OCI-LY1 (cell line): ENCODE measurements at regions not wholly inside any gene's neighbourhood (a gene's known extent, or its start where the extent isn't known, plus 50 kb on each side); places are given as distances from the start of the nearest gene placed in this dataset.

Experiments
- H2AFZ ChIP-seq: fragments of 200-600 bp; sonication (generic), shearing (Covaris generic); 2 replicates; pipeline ENCODE4 v1.6.0; 2014; ENCODE audit warnings: antibody characterized with exemption, mild to moderate bottlenecking, low read length
- H3F3A ChIP-seq: fragments of 200-600 bp; sonication (generic), shearing (Covaris generic); 2 replicates; pipeline ENCODE4 v1.6.0; 2014; ENCODE audit warnings: mild to moderate bottlenecking, antibody characterized with exemption, low read length, moderate library complexity; ENCODE audit not compliant: insufficient read depth
- H3K27ac ChIP-seq: fragments of 200-600 bp; sonication (generic); 2 replicates; pipeline ENCODE4 v1.5.1; 2014; ENCODE audit warnings: low read length, mixed run types, mild to moderate bottlenecking, low read depth; ENCODE audit not compliant: poor library complexity, severe bottlenecking
- H3K27me3 ChIP-seq: fragments of 200-600 bp; sonication (generic); 2 replicates; pipeline ENCODE4 v1.6.0; 2014; ENCODE audit warnings: antibody characterized with exemption, mild to moderate bottlenecking, low read length, moderate library complexity; ENCODE audit not compliant: insufficient read depth
- H3K36me3 ChIP-seq: fragments of 200-600 bp; sonication (generic); 2 replicates; pipeline ENCODE4 v1.6.1; 2014; ENCODE audit warnings: mild to moderate bottlenecking, antibody characterized with exemption, low read length, moderate library complexity, mixed read lengths; ENCODE audit not compliant: insufficient read depth
- H3K4me1 ChIP-seq: fragments of 200-600 bp; sonication (generic); 2 replicates; pipeline ENCODE4 v1.5.1; 2014; ENCODE audit warnings: mild to moderate bottlenecking, low read length, moderate library complexity; ENCODE audit not compliant: insufficient read depth, severe bottlenecking
- H3K4me2 ChIP-seq: fragments of 200-600 bp; sonication (generic), shearing (Covaris generic); 2 replicates; pipeline ENCODE4 v1.6.1; 2014; ENCODE audit warnings: low read length
- H3K4me3 ChIP-seq: fragments of 200-600 bp; sonication (generic); 2 replicates; pipeline ENCODE4 v1.5.1; 2014; ENCODE audit warnings: low read length, low read depth, mild to moderate bottlenecking, mixed read lengths; ENCODE audit not compliant: poor library complexity, severe bottlenecking
- H3K79me2 ChIP-seq: fragments of 200-600 bp; shearing (Covaris generic); 2 replicates; pipeline ENCODE4 v1.6.1; 2016; ENCODE audit warnings: mixed run types, low read length, mixed read lengths; ENCODE audit not compliant: insufficient read depth
- H3K9ac ChIP-seq: fragments of 200-600 bp; sonication (generic), shearing (Covaris generic); 2 replicates; pipeline ENCODE4 v1.6.1; 2014; ENCODE audit warnings: mild to moderate bottlenecking, low read length, mixed read lengths
- H3K9me2 ChIP-seq: fragments of 200-600 bp; sonication (generic), shearing (Covaris generic); 2 replicates; pipeline ENCODE4 v1.6.1; 2014; ENCODE audit warnings: low read depth, mild to moderate bottlenecking, low read length, mixed read lengths
- H3K9me3 ChIP-seq: fragments of 200-600 bp; shearing (Covaris generic); 2 replicates; pipeline ENCODE4 v1.6.1; 2014; ENCODE audit warnings: low read length, mixed read lengths
- H4K20me1 ChIP-seq: fragments of 200-600 bp; sonication (generic), shearing (Covaris generic); 2 replicates; pipeline ENCODE4 v1.6.0; 2016; ENCODE audit warnings: mild to moderate bottlenecking, low read length; ENCODE audit not compliant: insufficient read depth
- CTCF ChIP-seq: fragments of 200-600 bp; sonication (generic), shearing (Covaris generic); IDR thresholded peaks from 2 replicates; pipeline ENCODE4 v1.5.1; 2017; ENCODE audit warnings: mild to moderate bottlenecking, antibody characterized with exemption, low read length, moderate library complexity, mixed read lengths
- EZH2 ChIP-seq: fragments of 200-600 bp; sonication (generic), shearing (Covaris generic); IDR thresholded peaks from 2 replicates; pipeline ENCODE4 v1.8.0; 2017; ENCODE audit warnings: borderline replicate concordance, mixed run types, mild to moderate bottlenecking, antibody characterized with exemption, low read length, moderate library complexity, mixed read lengths

GRCh38 chr2:21501376-21502027 is 377.7 kb downstream of the TDRD15 start:
- Histone ChIP-seq H3K79me2 (no peaks in the 10 kb centered on the region), H4K20me1 (no peaks in the 10 kb centered on the region), H3K36me3 (no peaks in the 10 kb centered on the region), H3F3A (no peaks in the 10 kb centered on the region), H3K9me3 (no peaks in the 10 kb centered on the region), H3K4me2 (no peak overlapping the region), H3K4me3 (no peak overlapping the region), H3K9ac (no peak overlapping the region), H3K27me3 (no peaks in the 10 kb centered on the region), H3K9me2 (no peaks in the 10 kb centered on the region), H3K27ac (no peak overlapping the region), H3K4me1 (no peaks in the 10 kb centered on the region), H2AFZ (no peak overlapping the region)
- TF ChIP-seq CTCF (no peak), EZH2 (no peak)

- no peak overlapping the region for H3K9ac ChIP-seq
- no peaks in the 10 kb centered on the region for H3K79me2 ChIP-seq
- H3K9me2 ChIP-seq, result no peaks in the 10 kb centered on the region
- H3K36me3 ChIP-seq, result no peaks in the 10 kb centered on the region
- H3K4me1 ChIP-seq, result no peaks in the 10 kb centered on the region
- no peak overlapping the region for H2AFZ ChIP-seq
- H3K27ac ChIP-seq, result no peak overlapping the region
- H3K4me3 ChIP-seq, result no peak overlapping the region
- no peaks in the 10 kb centered on the region for H3K27me3 ChIP-seq
- no peak for TF ChIP-seq EZH2
- TF ChIP-seq CTCF, result no peak
- no peaks in the 10 kb centered on the region for H3F3A ChIP-seq
- H4K20me1 ChIP-seq, result no peaks in the 10 kb centered on the region
- no peak overlapping the region for H3K4me2 ChIP-seq
- H3K9me3 ChIP-seq, result no peaks in the 10 kb centered on the region
Observed at GRCh38 chr2:21515903-21516302, 392.1 kb downstream of the TDRD15 start.

- no peaks in the 10 kb centered on the region for H3K9me2 ChIP-seq
- TF ChIP-seq EZH2, result no peak
- TF ChIP-seq CTCF, result no peak
- no peaks in the 10 kb centered on the region for H4K20me1 ChIP-seq
- no peak overlapping the region for H3K27ac ChIP-seq
- no peaks in the 10 kb centered on the region for H3K27me3 ChIP-seq
- H3K79me2 ChIP-seq, result no peaks in the 10 kb centered on the region
- no peak overlapping the region for H3K4me3 ChIP-seq
- no peaks in the 10 kb centered on the region for H3K36me3 ChIP-seq
- no peak overlapping the region for H3K9ac ChIP-seq
- H3K4me2 ChIP-seq, result no peak overlapping the region
- no peaks in the 10 kb centered on the region for H3F3A ChIP-seq
- H3K9me3 ChIP-seq, result no peaks in the 10 kb centered on the region
- no peak overlapping the region for H2AFZ ChIP-seq
- H3K4me1 ChIP-seq, result no peaks in the 10 kb centered on the region
Observed at GRCh38 chr2:21519412-21519811, 395.6 kb downstream of the TDRD15 start.
